Lower leg skin (tissue), 3 donors: ENCODE measurements at regions not wholly inside any gene's neighbourhood (a gene's known extent, or its start where the extent isn't known, plus 50 kb on each side); places are given as distances from the start of the nearest gene placed in this dataset.

Experiments
- CTCF ChIP-seq, 3 donors: fragments of 450-650 bp; IDR thresholded peaks; one replicate each; pipeline ENCODE4 v1.5.1; 2016; ENCODE audit warnings: antibody characterized with exemption in 3 of 3, mild to moderate bottlenecking in 3 of 3, moderate library complexity in 2 of 3
- POLR2A ChIP-seq, 2 donors: fragments of 450-650 bp; IDR thresholded peaks; one replicate each; pipeline ENCODE4 v1.6.1; 2016 to 2017; ENCODE audit warnings: antibody characterized with exemption in 2 of 2, mild to moderate bottlenecking in 1 of 2, moderate library complexity in 1 of 2

- no peak for TF ChIP-seq CTCF (IDR thresholded peaks at IDR 0.05)
- no peak for TF ChIP-seq POLR2A (IDR thresholded peaks at IDR 0.05)
These were observed 67.2 kb upstream of the RCN1 start for GRCh38 chr11:32023370-32024305.
